Nephron (organoid): ENCODE measurements at regions not wholly inside any gene's neighbourhood (a gene's known extent, or its start where the extent isn't known, plus 50 kb on each side); places are given as distances from the start of the nearest gene placed in this dataset.

Experiments
- H3K27ac Mint-ChIP-seq, 3 experiments: 2 replicates each; pipeline ENCODE4 v1.8.0; 2020; ENCODE audit warnings: mixed read lengths in 3 of 3, mild to moderate bottlenecking in 2 of 3, moderate library complexity in 1 of 3
- H3K27me3 Mint-ChIP-seq: 2 replicates; pipeline ENCODE4 v1.8.0; 2021; ENCODE audit warnings: low read depth, mild to moderate bottlenecking, moderate library complexity, mixed read lengths
- H3K36me3 Mint-ChIP-seq: 2 replicates; pipeline ENCODE4 v1.8.0; 2020; ENCODE audit warnings: low read depth, mixed read lengths
- H3K4me1 Mint-ChIP-seq: 2 replicates; pipeline ENCODE4 v1.8.0; 2020; ENCODE audit warnings: mixed read lengths
- H3K4me3 Mint-ChIP-seq, 3 experiments: 2 replicates each; pipeline ENCODE4 v1.8.0; 2020; ENCODE audit warnings: mild to moderate bottlenecking in 3 of 3, mixed read lengths in 3 of 3, moderate library complexity in 2 of 3
- H3K9me3 Mint-ChIP-seq: 2 replicates; pipeline ENCODE4 v1.8.0; 2020; ENCODE audit warnings: mixed read lengths
- CTCF ChIP-seq, 3 experiments: fragments of 200-600 bp; sonication (generic); IDR thresholded peaks; one replicate each; pipeline ENCODE4 v1.5.0; 2021; ENCODE audit warnings: antibody characterized with exemption in 3 of 3; ENCODE audit not compliant: unreplicated experiment in 3 of 3

- peaks cover 82% of the 10 kb centered on the region for H3K27me3 Mint-ChIP-seq
- H3K36me3 Mint-ChIP-seq, result no peaks in the 10 kb centered on the region
- no peaks in the 10 kb centered on the region for H3K4me1 Mint-ChIP-seq
- no peaks in the 10 kb centered on the region for H3K9me3 Mint-ChIP-seq
- no peak for TF ChIP-seq CTCF (IDR thresholded peaks at IDR 0.05; ENCODE audit: unreplicated experiment in 3 of 3)
- no peak overlapping the region for H3K27ac Mint-ChIP-seq
- H3K4me3 Mint-ChIP-seq, result no peak overlapping the region
Observed at GRCh38 chr1:36699113-36699911, 216.6 kb upstream of the CSF3R start.

- Mint-ChIP-seq H3K4me3 (no peak overlapping the region), H3K36me3 (no peaks in the 10 kb centered on the region), H3K4me1 (no peaks in the 10 kb centered on the region), H3K9me3 (no peaks in the 10 kb centered on the region), H3K27me3 (peaks cover 82% of the 10 kb centered on the region), H3K27ac (no peak overlapping the region)
- TF ChIP-seq CTCF (IDR thresholded peaks at IDR 0.05; ENCODE audit: unreplicated experiment in 3 of 3), result no peak
Observed at GRCh38 chr1:36697836-36698605, 215.3 kb upstream of the CSF3R start.

GRCh38 chr1:36696261-36696940 lies 213.7 kb upstream of the CSF3R start:
- Mint-ChIP-seq H3K27ac (no peak overlapping the region), H3K4me1 (no peaks in the 10 kb centered on the region), H3K27me3 (peaks cover 75% of the 10 kb centered on the region), H3K4me3 (no peak overlapping the region), H3K36me3 (no peaks in the 10 kb centered on the region), H3K9me3 (no peaks in the 10 kb centered on the region)
- no peak for TF ChIP-seq CTCF (IDR thresholded peaks at IDR 0.05; ENCODE audit: unreplicated experiment in 3 of 3)

GRCh38 chr1:36693603-36694002 lies 210.9 kb upstream of the CSF3R start:
- Mint-ChIP-seq H3K4me3 (no peak overlapping the region), H3K9me3 (no peaks in the 10 kb centered on the region), H3K27me3 (peaks cover 59% of the 10 kb centered on the region), H3K4me1 (no peaks in the 10 kb centered on the region), H3K27ac (no peak overlapping the region), H3K36me3 (no peaks in the 10 kb centered on the region)
- no peak for TF ChIP-seq CTCF (IDR thresholded peaks at IDR 0.05; ENCODE audit: unreplicated experiment in 3 of 3)

- H3K36me3 Mint-ChIP-seq, result no peaks in the 10 kb centered on the region
- TF ChIP-seq CTCF (IDR thresholded peaks at IDR 0.05; ENCODE audit: unreplicated experiment in 3 of 3), result no peak
- no peak overlapping the region for H3K4me3 Mint-ChIP-seq
- no peaks in the 10 kb centered on the region for H3K9me3 Mint-ChIP-seq
- H3K27ac Mint-ChIP-seq, result no peak overlapping the region
- H3K4me1 Mint-ChIP-seq, result no peaks in the 10 kb centered on the region
- peaks cover 55% of the 10 kb centered on the region for H3K27me3 Mint-ChIP-seq
Observed at GRCh38 chr1:36693161-36693525, 210.4 kb upstream of the CSF3R start.
